ENCODE measurements at regions not wholly inside any gene's neighbourhood (a gene's known extent, or its start where the extent isn't known, plus 50 kb on each side); places are given as distances from the start of the nearest gene placed in this dataset.

- TF ChIP-seq POLR2A (IDR thresholded peaks at IDR 0.05), result no peak
- TF ChIP-seq CTCF (IDR thresholded peaks at IDR 0.05), result no peak
- TF ChIP-seq EP300 (IDR thresholded peaks at IDR 0.05; ENCODE audit: low read depth), result no peak
These were observed 120.8 kb upstream of the CDYL start for GRCh38 chr6:4655196-4656025.

Measured in transverse colon (tissue), 3 donors.